AG04450 (cell line): ENCODE measurements at regions not wholly inside any gene's neighbourhood (a gene's known extent, or its start where the extent isn't known, plus 50 kb on each side); places are given as distances from the start of the nearest gene placed in this dataset.

Source experiments
- CTCF ChIA-PET: fragments of 300-600, 350-600 bp; formaldehyde crosslinking; extraction: SDS; loops from one replicate; lab custom pipeline; 2022; ENCODE audit warnings: antibody characterized with exemption, inconsistent platforms; lab: Charles Lee
- POLR2A ChIA-PET: fragments of 350-600 bp; formaldehyde crosslinking; extraction: SDS; loops from one replicate; lab custom pipeline; 2021; ENCODE audit warnings: antibody characterized with exemption, inconsistent platforms; lab: Yijun Ruan, JAX
- DNase-seq: peaks from one replicate; pipeline ENCODE4 v3.0.0-alpha.2; 2011; ENCODE audit warnings: low read depth, low spot score
- H3K27ac ChIP-seq: one replicate; pipeline ENCODE4 v1.5.1; 2012; ENCODE audit warnings: low read depth, low read length, control low read depth
- H3K27me3 ChIP-seq: one replicate; pipeline ENCODE4 v1.6.0; 2012; ENCODE audit warnings: low read length; ENCODE audit not compliant: control insufficient read depth, insufficient read depth
- H3K4me3 ChIP-seq: 2 replicates; pipeline ENCODE4 v1.5.1; 2011; ENCODE audit warnings: mild to moderate bottlenecking, low read depth, low read length, control low read depth
- H3K9me3 ChIP-seq: 2 replicates; pipeline ENCODE4 v1.5.1; 2012; ENCODE audit warnings: low read length; ENCODE audit not compliant: control insufficient read depth, insufficient read depth
- TF ChIP-seq, protein P1 (sequence below): IDR thresholded peaks from 2 replicates; pipeline ENCODE4 v1.5.1; 2011; ENCODE audit warnings: low read depth, low read length, control low read depth, inconsistent platforms

DNA sequence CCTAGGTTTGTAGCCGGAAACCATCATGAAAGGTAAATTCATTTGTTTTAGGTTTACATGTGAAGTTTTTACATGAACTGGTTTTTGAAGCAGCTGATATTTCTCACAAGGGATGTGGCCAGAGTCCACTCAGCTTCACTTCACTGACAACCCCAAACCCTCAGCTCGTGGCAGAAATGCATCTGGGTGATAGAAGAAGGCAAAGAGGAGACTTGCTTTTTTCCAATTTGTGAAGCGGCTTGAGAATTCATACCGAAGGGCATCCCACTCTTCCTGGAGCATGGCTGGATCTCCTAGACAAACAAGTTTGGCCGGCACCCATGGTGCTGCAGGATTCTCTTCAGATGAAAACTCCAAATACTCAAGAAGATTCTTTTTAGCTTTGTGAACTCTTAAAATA lies 392.8 kb upstream of the CNR1 start:
- Histone ChIP-seq H3K9me3 (no peaks in the 10 kb centered on the region), H3K27ac (no peak overlapping the region), H3K27me3 (no peaks in the 10 kb centered on the region), H3K4me3 (no peak overlapping the region)
- TF ChIP-seq, protein P1, sequence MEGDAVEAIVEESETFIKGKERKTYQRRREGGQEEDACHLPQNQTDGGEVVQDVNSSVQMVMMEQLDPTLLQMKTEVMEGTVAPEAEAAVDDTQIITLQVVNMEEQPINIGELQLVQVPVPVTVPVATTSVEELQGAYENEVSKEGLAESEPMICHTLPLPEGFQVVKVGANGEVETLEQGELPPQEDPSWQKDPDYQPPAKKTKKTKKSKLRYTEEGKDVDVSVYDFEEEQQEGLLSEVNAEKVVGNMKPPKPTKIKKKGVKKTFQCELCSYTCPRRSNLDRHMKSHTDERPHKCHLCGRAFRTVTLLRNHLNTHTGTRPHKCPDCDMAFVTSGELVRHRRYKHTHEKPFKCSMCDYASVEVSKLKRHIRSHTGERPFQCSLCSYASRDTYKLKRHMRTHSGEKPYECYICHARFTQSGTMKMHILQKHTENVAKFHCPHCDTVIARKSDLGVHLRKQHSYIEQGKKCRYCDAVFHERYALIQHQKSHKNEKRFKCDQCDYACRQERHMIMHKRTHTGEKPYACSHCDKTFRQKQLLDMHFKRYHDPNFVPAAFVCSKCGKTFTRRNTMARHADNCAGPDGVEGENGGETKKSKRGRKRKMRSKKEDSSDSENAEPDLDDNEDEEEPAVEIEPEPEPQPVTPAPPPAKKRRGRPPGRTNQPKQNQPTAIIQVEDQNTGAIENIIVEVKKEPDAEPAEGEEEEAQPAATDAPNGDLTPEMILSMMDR = no peak
- POLR2A ChIA-PET = no interaction called here
- DNase-seq = no peak
- CTCF ChIA-PET = no interaction called here

DNA sequence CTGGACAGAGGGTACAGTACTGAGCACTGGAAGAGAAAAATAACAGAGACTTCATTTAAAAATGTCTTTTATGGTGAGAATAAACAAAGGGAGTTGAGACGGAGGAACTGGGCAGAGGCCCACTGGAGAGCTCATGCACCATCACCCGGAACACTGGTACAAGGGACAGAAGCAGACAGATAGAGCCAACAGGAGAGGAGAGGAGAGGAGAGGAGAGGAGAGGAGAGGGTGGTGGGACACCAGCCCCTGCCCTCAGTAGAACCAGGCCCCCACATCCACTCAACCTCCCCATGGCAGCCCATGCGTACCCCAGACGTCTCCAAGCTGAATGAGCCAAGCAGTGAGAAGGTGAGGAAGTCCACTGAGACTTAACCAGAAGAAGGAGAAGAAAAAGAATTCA lies 390.5 kb upstream of the CNR1 start:
- TF ChIP-seq, protein P1 = no peak
- Histone ChIP-seq H3K27me3 (no peaks in the 10 kb centered on the region), H3K4me3 (no peak overlapping the region), H3K9me3 (no peaks in the 10 kb centered on the region), H3K27ac (no peak overlapping the region)
- no peak for DNase-seq
- ChIA-PET CTCF (no interaction called here), POLR2A (no interaction called here)

DNA sequence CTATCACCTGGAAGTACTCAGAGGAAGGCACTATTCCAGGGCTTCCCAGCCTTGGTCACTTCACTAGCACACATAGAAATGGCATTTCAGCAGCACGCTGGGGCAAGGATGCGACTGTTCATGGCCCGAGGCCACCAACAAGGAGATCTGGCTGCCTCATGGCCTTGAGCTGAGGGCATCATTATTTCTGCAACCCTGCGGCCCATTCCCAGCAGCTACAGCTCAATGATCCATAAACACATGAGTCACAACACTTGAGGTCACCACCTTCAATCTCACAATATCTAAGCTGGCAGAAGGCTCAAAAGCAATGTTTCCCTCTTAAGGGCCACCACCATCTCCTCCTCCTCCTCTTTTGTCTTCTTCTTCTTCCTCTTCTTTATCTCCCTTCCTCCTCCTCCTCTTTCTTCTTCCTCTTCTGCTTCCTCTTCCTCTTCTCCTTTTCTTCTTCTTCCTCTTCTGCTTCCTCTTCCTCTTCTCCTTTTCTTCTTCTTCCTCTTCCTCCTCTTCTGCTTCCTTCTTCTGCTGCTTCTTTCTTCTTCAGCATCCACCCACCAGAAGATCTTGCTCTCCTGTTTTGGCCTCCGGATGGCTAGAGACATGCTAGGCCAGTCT lies 382.9 kb upstream of the CNR1 start:
- no peak for DNase-seq
- Histone ChIP-seq H3K27ac (no peak overlapping the region), H3K9me3 (no peaks in the 10 kb centered on the region), H3K27me3 (no peaks in the 10 kb centered on the region), H3K4me3 (no peak overlapping the region)
- ChIA-PET POLR2A (no interaction called here), CTCF (no interaction called here)
- TF ChIP-seq, protein P1 = no peak

DNA sequence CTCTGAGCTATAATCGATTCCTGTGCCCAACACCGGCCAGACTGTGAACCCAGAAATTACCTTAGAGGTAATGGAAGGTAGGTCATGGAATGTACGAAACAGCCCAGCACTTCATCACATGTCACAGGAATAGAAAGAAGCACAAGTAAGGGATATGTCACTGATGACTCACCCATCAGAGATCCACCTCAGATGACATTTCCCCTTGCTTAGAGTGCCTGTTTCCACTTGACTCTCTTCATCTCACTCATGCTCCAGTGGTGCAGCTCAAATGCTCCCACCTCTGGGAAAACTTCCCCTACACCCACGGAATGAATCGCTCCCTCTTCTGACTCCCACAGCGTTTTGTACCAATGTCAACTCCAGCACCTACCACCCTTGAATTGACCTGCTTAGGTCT lies 381.6 kb upstream of the CNR1 start:
- no peak overlapping the region for H3K4me3 ChIP-seq
- no peak overlapping the region for H3K27ac ChIP-seq
- no peaks in the 10 kb centered on the region for H3K27me3 ChIP-seq
- TF ChIP-seq, protein P1 = no peak
- DNase-seq = no peak
- ChIA-PET POLR2A (no interaction called here), CTCF (no interaction called here)
- no peaks in the 10 kb centered on the region for H3K9me3 ChIP-seq

DNA sequence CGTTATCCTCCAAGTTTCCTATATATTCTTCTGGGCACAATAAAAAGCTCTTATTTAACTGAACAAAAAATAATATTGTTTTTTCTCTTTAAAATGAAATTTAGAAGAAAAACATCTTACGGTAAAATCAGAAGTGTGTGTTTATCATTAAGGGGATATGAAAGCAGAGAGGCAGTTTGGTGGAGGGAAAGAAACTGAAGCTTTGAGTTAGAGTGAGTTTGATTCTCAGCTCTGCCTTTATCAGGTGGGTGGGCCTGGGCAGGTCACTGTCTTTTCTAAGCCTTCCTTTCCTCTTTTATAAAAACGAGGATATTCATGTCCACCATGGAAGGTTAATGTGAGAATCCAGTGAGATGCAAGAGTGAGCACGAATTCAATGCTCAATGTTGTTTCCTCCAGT lies 379.8 kb upstream of the CNR1 start:
- POLR2A ChIA-PET = no interaction called here
- TF ChIP-seq, protein P1 = no peak
- Histone ChIP-seq H3K27me3 (no peaks in the 10 kb centered on the region), H3K4me3 (no peak overlapping the region), H3K9me3 (no peaks in the 10 kb centered on the region), H3K27ac (no peak overlapping the region)
- DNase-seq = no peak
- CTCF ChIA-PET = interaction anchor here (0.6 kb wide), 1 partner anchor 821 kb away, joined by 3 read pairs; no protein-coding TSS in a partner anchor
